Keratinocyte (primary cell): ENCODE measurements at regions not wholly inside any gene's neighbourhood (a gene's known extent, or its start where the extent isn't known, plus 50 kb on each side); places are given as distances from the start of the nearest gene placed in this dataset.

Source experiments
- DNase-seq: peaks from one replicate; pipeline ENCODE4 v3.0.0-alpha.2; 2011; ENCODE audit warnings: low read depth, missing footprints, low spot score
- FAIRE-seq: peaks from 2 replicates; lab custom pipeline; 2011; peaks lifted over from hg19 to GRCh38; lab: Jason Lieb, UNC
- H2AFZ ChIP-seq: 2 replicates; pipeline ENCODE4 v1.6.0; 2012; ENCODE audit warnings: low read length, control low read depth, inconsistent platforms; ENCODE audit not compliant: control insufficient read depth
- H3K27ac ChIP-seq: 2 replicates; pipeline ENCODE4 v1.5.1; 2011; ENCODE audit warnings: low read length; ENCODE audit not compliant: control insufficient read depth, insufficient read depth
- H3K27me3 ChIP-seq: 3 replicates; pipeline ENCODE4 v1.6.0; 2011; ENCODE audit warnings: low read length; ENCODE audit not compliant: control insufficient read depth, insufficient read depth; ENCODE audit errors: extremely low read depth
- H3K36me3 ChIP-seq, 2 experiments: 2 replicates in 1 of 2; 3 replicates in 1 of 2; pipeline ENCODE4 v1.5.1; 2011; ENCODE audit warnings: low read length in 2 of 2, mild to moderate bottlenecking in 1 of 2; ENCODE audit not compliant: control insufficient read depth in 2 of 2, insufficient read depth in 2 of 2; ENCODE audit errors: extremely low read depth in 1 of 2
- H3K4me1 ChIP-seq: 3 replicates; pipeline ENCODE4 v1.5.1; 2011; ENCODE audit warnings: low read length; ENCODE audit not compliant: control insufficient read depth, insufficient read depth; ENCODE audit errors: extremely low read depth
- H3K4me2 ChIP-seq: 3 replicates; pipeline ENCODE4 v1.6.0; 2011; ENCODE audit warnings: low read depth, low read length; ENCODE audit not compliant: control insufficient read depth, insufficient read depth; ENCODE audit errors: extremely low read depth
- H3K4me3 ChIP-seq, 3 experiments: fragments of 200-600 bp in 1 of 3; sonication (generic) in 1 of 3; 2 replicates in 2 of 3; 3 replicates in 1 of 3; pipeline ENCODE4 v1.5.1; 2011 to 2016; ENCODE audit warnings: low read length in 3 of 3, mild to moderate bottlenecking in 3 of 3, control low read depth in 2 of 3, inconsistent platforms in 1 of 3, low read depth in 1 of 3, mixed read lengths in 1 of 3, mixed run types in 1 of 3, moderate library complexity in 1 of 3; ENCODE audit not compliant: control insufficient read depth in 2 of 3, insufficient read depth in 2 of 3; ENCODE audit errors: extremely low read depth in 1 of 3
- H3K79me2 ChIP-seq: 2 replicates; pipeline ENCODE4 v1.6.0; 2012; ENCODE audit warnings: low read length; ENCODE audit not compliant: control insufficient read depth, insufficient read depth
- H3K9ac ChIP-seq: 3 replicates; pipeline ENCODE4 v1.6.0; 2011; ENCODE audit warnings: low read length; ENCODE audit not compliant: control insufficient read depth, insufficient read depth; ENCODE audit errors: extremely low read depth
- H3K9me1 ChIP-seq: 3 replicates; pipeline ENCODE4 v1.6.0; 2011; ENCODE audit warnings: low read length; ENCODE audit not compliant: control insufficient read depth, insufficient read depth; ENCODE audit errors: extremely low read depth
- H3K9me3 ChIP-seq: 2 replicates; pipeline ENCODE4 v1.5.1; 2012; ENCODE audit warnings: low read depth, low read length; ENCODE audit not compliant: control insufficient read depth
- H4K20me1 ChIP-seq: 3 replicates; pipeline ENCODE4 v1.6.0; 2011; ENCODE audit warnings: low read length; ENCODE audit not compliant: control insufficient read depth, insufficient read depth; ENCODE audit errors: extremely low read depth
- CTCF ChIP-seq, 3 experiments: IDR thresholded peaks in 1 of 3; conservative IDR thresholded peaks in 1 of 3; optimal IDR thresholded peaks in 1 of 3; 2 replicates in 2 of 3; 3 replicates in 1 of 3; pipeline versions ENCODE3 to v1.5.1; 2011; ENCODE audit warnings: low read length in 3 of 3, mild to moderate bottlenecking in 3 of 3, moderate library complexity in 2 of 3, control low read depth in 1 of 3, inconsistent platforms in 1 of 3; ENCODE audit not compliant: insufficient read depth in 2 of 3; ENCODE audit errors: extremely low read depth in 1 of 3
- EZH2 ChIP-seq: IDR thresholded peaks from one replicate; pipeline ENCODE4 v1.6.1; 2012; ENCODE audit warnings: inconsistent platforms, mild to moderate bottlenecking, low read length, moderate library complexity
- dilution Hi-C: fragments of 300-500 bp; cut with MboI; formaldehyde crosslinking; loops from one replicate; pipeline ENCODE4 v1.7.0; 2020; ENCODE audit warnings: low sequenced_read_pairs; ENCODE audit not compliant: extremely low pct_ligation_motif_present

- no peak for TF ChIP-seq CTCF (optimal IDR thresholded peaks at IDR 0.05 in 1 of 3, IDR thresholded peaks at IDR 0.05 in 1 of 3, conservative IDR thresholded peaks at IDR 0.05 in 1 of 3; ENCODE audit: extremely low read depth in 1 of 3, insufficient read depth in 2 of 3, low read length in 3 of 3)
- no peak for TF ChIP-seq EZH2
- no peak overlapping the region for H3K9ac ChIP-seq
- H4K20me1 ChIP-seq, result no peaks in the 10 kb centered on the region
- H3K4me2 ChIP-seq, result no peak overlapping the region
- peak; percentile 23 for FAIRE-seq
- H3K9me1 ChIP-seq, result no peaks in the 10 kb centered on the region
- dilution Hi-C loops, result no loop called here
- no peaks in the 10 kb centered on the region for H3K79me2 ChIP-seq
- H3K4me1 ChIP-seq, result peaks cover 10% of the 10 kb centered on the region
- H3K27ac ChIP-seq, result no peak overlapping the region
- H3K4me3 ChIP-seq, result no peak overlapping the region
- H3K9me3 ChIP-seq, result no peaks in the 10 kb centered on the region
- H3K27me3 ChIP-seq, result no peaks in the 10 kb centered on the region
- no peak overlapping the region for H2AFZ ChIP-seq
- no peaks in the 10 kb centered on the region for H3K36me3 ChIP-seq
- DNase-seq, result no peak
Observed at GRCh38 chr20:55174172-55174571, 698.8 kb downstream of the DOK5 start.

GRCh38 chr20:55173601-55174000 is 698.2 kb downstream of the DOK5 start:
- Histone ChIP-seq H2AFZ (no peak overlapping the region), H3K4me2 (no peak overlapping the region), H3K9me3 (no peaks in the 10 kb centered on the region), H4K20me1 (no peaks in the 10 kb centered on the region), H3K36me3 (no peaks in the 10 kb centered on the region), H3K27ac (no peak overlapping the region), H3K4me3 (no peak overlapping the region), H3K9ac (no peak overlapping the region), H3K9me1 (no peaks in the 10 kb centered on the region), H3K4me1 (peaks cover 10% of the 10 kb centered on the region), H3K79me2 (no peaks in the 10 kb centered on the region), H3K27me3 (no peaks in the 10 kb centered on the region)
- dilution Hi-C loops, result no loop called here
- no peak for DNase-seq
- TF ChIP-seq CTCF (optimal IDR thresholded peaks at IDR 0.05 in 1 of 3, IDR thresholded peaks at IDR 0.05 in 1 of 3, conservative IDR thresholded peaks at IDR 0.05 in 1 of 3; ENCODE audit: extremely low read depth in 1 of 3, insufficient read depth in 2 of 3, low read length in 3 of 3), result no peak
- TF ChIP-seq EZH2, result no peak
- no peak for FAIRE-seq
